ENCODE measurements at regions not wholly inside any gene's neighbourhood (a gene's known extent, or its start where the extent isn't known, plus 50 kb on each side); places are given as distances from the start of the nearest gene placed in this dataset.

GRCh38 chr11:71180694-71181470, 71.5 kb downstream of the SHANK2 start:
- H3K27me3 ChIP-seq (replicated peaks; ENCODE audit: insufficient read depth) = no peaks in the 10 kb centered on the region
- no peak overlapping the region for H3K4me3 ChIP-seq
- intact Hi-C loops (cut with DNase I) = no loop called here
- H3K27ac ChIP-seq = no peak overlapping the region
- WGBS = 82% methylated on average over 15 of the region's 15 CpGs
- no peak for DNase-seq (ENCODE audit: low spot score)
- no peaks in the 10 kb centered on the region for H3K36me3 ChIP-seq
- no peaks in the 10 kb centered on the region for H3K4me1 ChIP-seq (replicated peaks)
- TF ChIP-seq POLR2A (IDR thresholded peaks at IDR 0.05) (no peak), POLR2AphosphoS5 (IDR thresholded peaks at IDR 0.05) (no peak)
- TF ChIP-seq, protein P1, sequence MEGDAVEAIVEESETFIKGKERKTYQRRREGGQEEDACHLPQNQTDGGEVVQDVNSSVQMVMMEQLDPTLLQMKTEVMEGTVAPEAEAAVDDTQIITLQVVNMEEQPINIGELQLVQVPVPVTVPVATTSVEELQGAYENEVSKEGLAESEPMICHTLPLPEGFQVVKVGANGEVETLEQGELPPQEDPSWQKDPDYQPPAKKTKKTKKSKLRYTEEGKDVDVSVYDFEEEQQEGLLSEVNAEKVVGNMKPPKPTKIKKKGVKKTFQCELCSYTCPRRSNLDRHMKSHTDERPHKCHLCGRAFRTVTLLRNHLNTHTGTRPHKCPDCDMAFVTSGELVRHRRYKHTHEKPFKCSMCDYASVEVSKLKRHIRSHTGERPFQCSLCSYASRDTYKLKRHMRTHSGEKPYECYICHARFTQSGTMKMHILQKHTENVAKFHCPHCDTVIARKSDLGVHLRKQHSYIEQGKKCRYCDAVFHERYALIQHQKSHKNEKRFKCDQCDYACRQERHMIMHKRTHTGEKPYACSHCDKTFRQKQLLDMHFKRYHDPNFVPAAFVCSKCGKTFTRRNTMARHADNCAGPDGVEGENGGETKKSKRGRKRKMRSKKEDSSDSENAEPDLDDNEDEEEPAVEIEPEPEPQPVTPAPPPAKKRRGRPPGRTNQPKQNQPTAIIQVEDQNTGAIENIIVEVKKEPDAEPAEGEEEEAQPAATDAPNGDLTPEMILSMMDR (IDR thresholded peaks at IDR 0.05) = no peak
- H3K9me3 ChIP-seq = no peaks in the 10 kb centered on the region

GRCh38 chr11:71179877-71180605, 72.3 kb downstream of the SHANK2 start:
- H3K27ac ChIP-seq = no peak overlapping the region
- intact Hi-C loops (cut with DNase I) = no loop called here
- TF ChIP-seq POLR2A (IDR thresholded peaks at IDR 0.05) = no peak
- TF ChIP-seq, protein P1 (IDR thresholded peaks at IDR 0.05) = no peak
- no peak for TF ChIP-seq POLR2AphosphoS5 (IDR thresholded peaks at IDR 0.05)
- H3K9me3 ChIP-seq = no peaks in the 10 kb centered on the region
- DNase-seq (ENCODE audit: low spot score) = no peak
- no peaks in the 10 kb centered on the region for H3K27me3 ChIP-seq (replicated peaks; ENCODE audit: insufficient read depth)
- no peaks in the 10 kb centered on the region for H3K36me3 ChIP-seq
- WGBS = 51% methylated on average over 10 of the region's 10 CpGs
- no peaks in the 10 kb centered on the region for H3K4me1 ChIP-seq (replicated peaks)
- H3K4me3 ChIP-seq = no peak overlapping the region

- no peak for TF ChIP-seq POLR2AphosphoS5 (IDR thresholded peaks at IDR 0.05)
- TF ChIP-seq, protein P1 (IDR thresholded peaks at IDR 0.05) = no peak
- no peak for TF ChIP-seq POLR2A (IDR thresholded peaks at IDR 0.05)
- no peaks in the 10 kb centered on the region for H3K36me3 ChIP-seq
- H3K27ac ChIP-seq = no peak overlapping the region
- no peaks in the 10 kb centered on the region for H3K4me1 ChIP-seq (replicated peaks)
- intact Hi-C loops (cut with DNase I) = no loop called here
- H3K9me3 ChIP-seq = no peaks in the 10 kb centered on the region
- 76% methylated on average over 3 of the region's 3 CpGs for WGBS
- no peak overlapping the region for H3K4me3 ChIP-seq
- no peak for DNase-seq (ENCODE audit: low spot score)
- H3K27me3 ChIP-seq (replicated peaks; ENCODE audit: insufficient read depth) = no peaks in the 10 kb centered on the region
Observed at GRCh38 chr11:71178076-71178475, 74.3 kb downstream of the SHANK2 start.

DNA sequence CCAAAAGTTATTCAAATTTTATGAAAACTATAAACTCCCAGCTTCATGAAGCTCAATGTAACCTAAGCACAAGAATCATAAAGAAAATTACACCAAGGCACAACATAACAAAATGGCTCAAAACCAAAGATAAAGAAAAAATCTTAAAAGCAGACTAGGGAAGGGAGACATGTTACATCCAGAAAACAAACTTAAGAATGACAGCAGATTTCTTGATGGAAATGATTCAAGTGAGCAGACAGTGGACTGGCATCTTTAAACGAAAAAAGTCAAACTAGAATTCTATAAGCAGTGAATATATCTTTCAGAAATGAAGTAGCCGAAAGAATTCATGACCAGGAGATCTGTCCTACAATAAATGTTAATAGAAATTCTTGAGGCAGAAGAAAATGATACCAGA, 75.6 kb downstream of the SHANK2 start:
- TF ChIP-seq, protein P1 (IDR thresholded peaks at IDR 0.05) = no peak
- no peak for TF ChIP-seq POLR2AphosphoS5 (IDR thresholded peaks at IDR 0.05)
- no peak for TF ChIP-seq POLR2A (IDR thresholded peaks at IDR 0.05)
- Histone ChIP-seq H3K4me3 (no peak overlapping the region), H3K4me1 (replicated peaks) (no peaks in the 10 kb centered on the region), H3K9me3 (no peaks in the 10 kb centered on the region), H3K27ac (no peak overlapping the region), H3K36me3 (no peaks in the 10 kb centered on the region), H3K27me3 (replicated peaks; ENCODE audit: insufficient read depth) (no peaks in the 10 kb centered on the region)
- WGBS = 95% methylated on average over 2 of the region's 2 CpGs
- no peak for DNase-seq (ENCODE audit: low spot score)
- intact Hi-C loops (cut with DNase I) = no loop called here
